Endothelial cell of umbilical vein (primary cell): ENCODE measurements at regions not wholly inside any gene's neighbourhood (a gene's known extent, or its start where the extent isn't known, plus 50 kb on each side); places are given as distances from the start of the nearest gene placed in this dataset.

Source experiments
- BruUV-seq: library from RNA; stranded (reverse); fragments of 400-500 nt; replicated peaks from 2 replicates; lab custom pipeline; 2021; lab: Mats Ljungman, UMichigan
- CTCF ChIA-PET: fragments of 300-600, 350-600 bp; sonication (Branson Sonifier 250); formaldehyde crosslinking; loops from one replicate; lab custom pipeline; 2021; ENCODE audit warnings: antibody characterized with exemption, inconsistent platforms; lab: Charles Lee
- POLR2A ChIA-PET: fragments of 300-600, 350-600 bp; sonication (Branson Sonifier 250); formaldehyde crosslinking; loops from one replicate; lab custom pipeline; 2021; ENCODE audit warnings: antibody characterized with exemption, inconsistent platforms; lab: Charles Lee
- DNase-seq: peaks from one replicate; pipeline ENCODE4 v3.0.0-alpha.2; 2011; ENCODE audit warnings: low read depth, low spot score
- FAIRE-seq: peaks from 2 replicates; lab custom pipeline; 2011; peaks lifted over from hg19 to GRCh38; lab: Jason Lieb, UNC
- H2AFZ ChIP-seq: 2 replicates; pipeline ENCODE4 v1.6.0; 2012; ENCODE audit warnings: low read depth, low read length, control low read depth, inconsistent platforms
- H3K27ac ChIP-seq: 2 replicates; pipeline ENCODE4 v1.5.1; 2011; ENCODE audit warnings: low read depth, mild to moderate bottlenecking, control low read depth, low read length, moderate library complexity; ENCODE audit not compliant: insufficient read depth
- H3K27me3 ChIP-seq, 2 experiments: 2 replicates each; pipeline versions ENCODE4 v1.6.0 to v1.6.1; 2011; ENCODE audit warnings: low read length in 2 of 2, mixed read lengths in 1 of 2; ENCODE audit not compliant: control insufficient read depth in 2 of 2, insufficient read depth in 2 of 2
- H3K36me3 ChIP-seq, 2 experiments: 2 replicates in 1 of 2; 3 replicates in 1 of 2; pipeline ENCODE4 v1.5.1; 2011; ENCODE audit warnings: low read length in 2 of 2, mild to moderate bottlenecking in 1 of 2, moderate library complexity in 1 of 2; ENCODE audit not compliant: control insufficient read depth in 2 of 2, insufficient read depth in 2 of 2; ENCODE audit errors: extremely low read depth in 1 of 2
- H3K4me1 ChIP-seq: 3 replicates; pipeline ENCODE4 v1.5.1; 2011; ENCODE audit warnings: mild to moderate bottlenecking, low read length; ENCODE audit not compliant: control insufficient read depth, insufficient read depth; ENCODE audit errors: extremely low read depth
- H3K4me2 ChIP-seq: 2 replicates; pipeline ENCODE4 v1.6.1; 2011; ENCODE audit warnings: low read length, control low read depth, mixed read lengths; ENCODE audit not compliant: insufficient read depth
- H3K4me3 ChIP-seq, 3 experiments: fragments of 200-600 bp in 1 of 3; sonication (generic), shearing (Covaris generic) in 1 of 3; replicated peaks in 1 of 3; 2 replicates each; pipeline ENCODE4 v1.5.1; 2011 to 2016; ENCODE audit warnings: control low read depth in 3 of 3, low read length in 3 of 3, mild to moderate bottlenecking in 2 of 3, inconsistent platforms in 1 of 3, low read depth in 1 of 3, moderate library complexity in 1 of 3; ENCODE audit not compliant: insufficient read depth in 1 of 3
- H3K79me2 ChIP-seq: 2 replicates; pipeline ENCODE4 v1.6.0; 2012; ENCODE audit warnings: low read length, inconsistent platforms; ENCODE audit not compliant: control insufficient read depth, insufficient read depth
- H3K9ac ChIP-seq: replicated peaks from 2 replicates; pipeline ENCODE3; 2011; ENCODE audit warnings: low read length, control low read depth; ENCODE audit not compliant: insufficient read depth; ENCODE audit errors: extremely low read depth
- H3K9me1 ChIP-seq: replicated peaks from 3 replicates; pipeline ENCODE4 v1.6.0; 2011; ENCODE audit warnings: mild to moderate bottlenecking, low read length; ENCODE audit not compliant: control insufficient read depth, insufficient read depth; ENCODE audit errors: extremely low read depth
- H3K9me3 ChIP-seq: replicated peaks from 2 replicates; pipeline ENCODE4 v1.5.1; 2012; ENCODE audit warnings: low read length, inconsistent platforms; ENCODE audit not compliant: control insufficient read depth, insufficient read depth
- H4K20me1 ChIP-seq: replicated peaks from 2 replicates; pipeline ENCODE3; 2011; ENCODE audit warnings: mild to moderate bottlenecking, low read length; ENCODE audit not compliant: control insufficient read depth, insufficient read depth; ENCODE audit errors: extremely low read depth
- CTCF ChIP-seq, 2 donors: IDR thresholded peaks; 1 replicate in 1 of 2; 2 replicates in 1 of 2; pipeline ENCODE4 v1.5.1; 2011; ENCODE audit warnings: low read length in 2 of 2, mild to moderate bottlenecking in 2 of 2, moderate library complexity in 2 of 2, control low read depth in 1 of 2, inconsistent platforms in 1 of 2, low read depth in 1 of 2; ENCODE audit not compliant: insufficient read depth in 1 of 2; ENCODE audit errors: extremely low read depth in 1 of 2
- EZH2 ChIP-seq: IDR thresholded peaks from 2 replicates; pipeline ENCODE4 v1.6.1; 2012; ENCODE audit warnings: borderline replicate concordance, low read depth, mild to moderate bottlenecking, moderate library complexity, low read length, inconsistent platforms; ENCODE audit not compliant: severe bottlenecking
- FOS ChIP-seq: IDR thresholded peaks from 2 replicates; pipeline ENCODE4 v1.6.1; 2011; ENCODE audit warnings: mild to moderate bottlenecking, low read length, moderate library complexity, borderline replicate concordance; ENCODE audit not compliant: insufficient read depth
- GATA2 ChIP-seq: IDR thresholded peaks from 2 replicates; pipeline ENCODE4 v1.7.0; 2011; ENCODE audit warnings: low read depth, mild to moderate bottlenecking, moderate library complexity, mixed read lengths, low read length; ENCODE audit not compliant: insufficient read length, insufficient read depth
- JUN ChIP-seq: IDR thresholded peaks from 2 replicates; pipeline ENCODE4 v1.6.1; 2011; ENCODE audit warnings: borderline replicate concordance, low read depth; ENCODE audit not compliant: insufficient read length, insufficient read depth
- MAX ChIP-seq: IDR thresholded peaks from 2 replicates; pipeline ENCODE4 v1.6.1; 2011; ENCODE audit not compliant: insufficient read depth, insufficient read length
- MYC ChIP-seq: IDR thresholded peaks from one replicate; pipeline ENCODE4 v1.6.1; 2011; ENCODE audit warnings: mild to moderate bottlenecking, low read depth, low read length
- POLR2A ChIP-seq: IDR thresholded peaks from 2 replicates; pipeline ENCODE4 v1.6.1; 2012; ENCODE audit warnings: low read depth, mild to moderate bottlenecking, control low read depth, low read length
- POLR2AphosphoS5 ChIP-seq: IDR thresholded peaks from 2 replicates; pipeline ENCODE4 v1.6.1; 2012; ENCODE audit warnings: low read depth, mild to moderate bottlenecking, control low read depth, low read length, moderate library complexity; ENCODE audit not compliant: insufficient read depth
- dilution Hi-C: fragments of 300-500 bp; cut with MboI; formaldehyde crosslinking; loops from one replicate; pipeline ENCODE4 v1.15.0; 2019; ENCODE audit warnings: low sequenced_read_pairs; ENCODE audit not compliant: extremely low pct_ligation_motif_present
- intact Hi-C: fragments of 100-400 bp; cut with micrococcal nuclease; formaldehyde crosslinking; loops from one replicate; pipeline ENCODE4 v1.10.0; 2022

GRCh38 chr14:61925732-61926435 is 163.7 kb downstream of the SNAPC1 start:
- Histone ChIP-seq H3K4me1 (no peaks in the 10 kb centered on the region), H2AFZ (no peak overlapping the region), H3K9ac (no peak overlapping the region), H3K9me3 (no peaks in the 10 kb centered on the region), H3K36me3 (no peaks in the 10 kb centered on the region), H3K27me3 (peaks cover 7 to 24% of the 10 kb centered on the region in 2 experiments), H3K79me2 (no peaks in the 10 kb centered on the region), H4K20me1 (no peaks in the 10 kb centered on the region), H3K9me1 (no peaks in the 10 kb centered on the region), H3K4me2 (no peak overlapping the region), H3K27ac (no peak overlapping the region), H3K4me3 (no peak overlapping the region)
- ChIA-PET CTCF (interaction anchor here (1.1 to 1.3 kb wide), 2 partner anchors 31 to 200 kb away, joined by 4 to 22 read pairs; no protein-coding TSS in a partner anchor), POLR2A (no interaction called here)
- DNase-seq, result no peak
- no peak for TF ChIP-seq POLR2AphosphoS5
- no peak for TF ChIP-seq CTCF (IDR thresholded peaks at IDR 0.05; ENCODE audit: extremely low read depth in 1 of 2, insufficient read depth in 1 of 2, low read depth in 1 of 2, low read length in 2 of 2)
- TF ChIP-seq POLR2A, result no peak
- TF ChIP-seq GATA2, result no peak
- no peak for TF ChIP-seq JUN
- no peak for TF ChIP-seq EZH2
- TF ChIP-seq MAX, result no peak
- no peak for TF ChIP-seq FOS
- TF ChIP-seq MYC, result no peak
- intact Hi-C loops, result no loop called here
- no peak for FAIRE-seq
- dilution Hi-C loops, result no loop called here
- BruUV-seq, result no TSS peak
